ENCODE measurements at regions not wholly inside any gene's neighbourhood (a gene's known extent, or its start where the extent isn't known, plus 50 kb on each side); places are given as distances from the start of the nearest gene placed in this dataset.
A peak's percentile ranks its signal among the peaks of the same experiment; 100 is the strongest.

DNA sequence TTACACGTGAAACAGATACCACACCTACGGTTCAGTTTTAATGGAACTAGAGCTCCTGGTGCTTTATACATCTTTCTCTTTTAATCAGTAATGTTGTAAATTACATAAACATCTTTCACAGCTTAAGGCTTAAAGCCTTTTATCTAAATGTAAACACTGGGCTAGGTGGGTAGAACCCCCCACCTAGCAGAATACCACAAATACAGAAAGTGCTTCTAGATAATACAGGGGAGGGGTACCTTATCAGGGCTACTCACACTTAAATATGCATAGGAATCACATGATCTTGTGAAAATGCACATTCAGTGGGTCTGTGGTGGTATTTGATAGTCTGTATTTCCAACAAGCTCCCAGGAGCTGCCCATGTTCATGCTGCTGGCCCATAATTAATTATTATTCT lies 256.4 kb upstream of the TARS1 start (continued):
- TF ChIP-seq ETV5 (CRISPR knock-in tag; IDR thresholded peaks at IDR 0.05; ENCODE audit: low read depth): no peak
- TF ChIP-seq FOXK2 (conservative IDR thresholded peaks at IDR 0.05 in 1 of 2, IDR thresholded peaks at IDR 0.05 in 1 of 2; ENCODE audit: low read depth in 2 of 2): no peak
- TF ChIP-seq POLR2AphosphoS2 (IDR thresholded peaks at IDR 0.05; ENCODE audit: low read length): no peak
- no peak for TF ChIP-seq TCF7 (IDR thresholded peaks at IDR 0.05; ENCODE audit: borderline replicate concordance)
- TF ChIP-seq, protein P1, sequence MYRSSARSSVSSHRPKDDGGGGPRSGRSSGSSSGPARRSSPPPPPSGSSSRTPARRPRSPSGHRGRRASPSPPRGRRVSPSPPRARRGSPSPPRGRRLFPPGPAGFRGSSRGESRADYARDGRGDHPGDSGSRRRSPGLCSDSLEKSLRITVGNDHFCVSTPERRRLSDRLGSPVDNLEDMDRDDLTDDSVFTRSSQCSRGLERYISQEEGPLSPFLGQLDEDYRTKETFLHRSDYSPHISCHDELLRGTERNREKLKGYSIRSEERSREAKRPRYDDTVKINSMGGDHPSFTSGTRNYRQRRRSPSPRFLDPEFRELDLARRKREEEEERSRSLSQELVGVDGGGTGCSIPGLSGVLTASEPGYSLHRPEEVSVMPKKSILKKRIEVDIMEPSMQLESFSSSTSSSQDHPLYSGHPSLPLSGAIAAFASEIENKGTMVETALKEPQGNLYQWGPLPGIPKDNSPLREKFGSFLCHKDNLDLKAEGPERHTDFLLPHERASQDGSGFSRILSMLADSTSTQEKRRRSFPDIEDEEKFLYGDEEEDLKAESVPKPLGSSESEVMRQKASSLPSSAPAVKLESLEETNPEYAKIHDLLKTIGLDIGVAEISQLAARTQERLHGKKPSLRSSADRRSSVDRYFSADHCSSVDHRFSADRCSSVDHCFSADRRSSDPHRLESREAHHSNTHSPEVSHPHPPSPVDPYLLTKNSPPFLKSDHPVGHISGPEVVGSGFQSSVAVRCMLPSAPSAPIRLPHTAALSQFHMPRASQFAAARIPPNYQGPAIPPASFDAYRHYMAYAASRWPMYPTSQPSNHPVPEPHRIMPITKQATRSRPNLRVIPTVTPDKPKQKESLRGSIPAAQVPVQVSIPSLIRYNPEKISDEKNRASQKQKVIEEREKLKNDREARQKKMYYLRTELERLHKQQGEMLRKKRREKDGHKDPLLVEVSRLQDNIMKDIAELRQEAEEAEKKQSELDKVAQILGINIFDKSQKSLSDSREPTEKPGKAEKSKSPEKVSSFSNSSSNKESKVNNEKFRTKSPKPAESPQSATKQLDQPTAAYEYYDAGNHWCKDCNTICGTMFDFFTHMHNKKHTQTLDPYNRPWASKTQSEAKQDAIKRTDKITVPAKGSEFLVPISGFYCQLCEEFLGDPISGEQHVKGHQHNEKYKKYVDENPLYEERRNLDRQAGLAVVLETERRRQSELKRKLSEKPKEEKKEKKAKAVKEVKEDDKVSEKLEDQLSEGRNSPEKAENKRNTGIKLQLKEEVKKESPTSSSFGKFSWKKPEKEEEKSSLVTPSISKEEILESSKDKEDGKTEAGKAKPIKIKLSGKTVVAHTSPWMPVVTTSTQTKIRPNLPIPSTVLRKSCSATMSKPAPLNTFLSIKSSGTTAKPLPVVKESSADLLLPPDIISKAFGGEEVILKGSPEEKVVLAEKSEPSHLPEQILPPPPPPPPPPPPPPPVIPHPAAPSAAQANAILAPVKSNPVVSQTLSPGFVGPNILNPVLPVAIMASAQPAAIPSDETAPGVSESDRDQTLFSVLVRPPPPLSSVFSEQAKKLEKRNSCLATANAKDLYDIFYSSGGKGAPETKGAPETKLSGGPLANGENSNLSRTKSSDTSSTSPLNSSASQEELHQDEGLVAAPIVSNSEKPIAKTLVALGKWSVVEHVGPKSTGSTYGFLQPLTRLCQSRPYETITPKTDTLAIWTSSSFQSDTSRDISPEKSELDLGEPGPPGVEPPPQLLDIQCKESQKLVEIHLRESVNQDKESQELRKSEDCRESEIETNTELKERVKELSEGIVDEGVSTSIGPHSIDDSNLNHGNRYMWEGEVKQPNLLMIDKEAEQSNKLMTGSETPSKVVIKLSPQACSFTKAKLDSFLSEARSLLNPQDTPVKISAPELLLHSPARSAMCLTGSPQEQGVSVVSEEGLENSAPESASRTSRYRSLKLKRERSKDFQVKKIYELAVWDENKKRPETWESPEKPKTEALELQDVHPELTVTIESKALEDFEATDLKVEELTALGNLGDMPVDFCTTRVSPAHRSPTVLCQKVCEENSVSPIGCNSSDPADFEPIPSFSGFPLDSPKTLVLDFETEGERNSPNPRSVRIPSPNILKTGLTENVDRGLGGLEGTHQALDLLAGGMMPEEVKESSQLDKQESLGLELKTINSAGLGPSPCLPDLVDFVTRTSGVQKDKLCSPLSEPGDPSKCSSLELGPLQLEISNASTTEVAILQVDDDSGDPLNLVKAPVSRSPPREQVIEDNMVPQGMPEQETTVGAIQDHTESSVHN (IDR thresholded peaks at IDR 0.05; ENCODE audit: borderline replicate concordance in 1 of 2, low read depth in 1 of 2): no peak
- TF ChIP-seq DPF2 (IDR thresholded peaks at IDR 0.05): no peak
- no peak for TF ChIP-seq KAT7 (CRISPR knock-in tag; IDR thresholded peaks at IDR 0.05; ENCODE audit: borderline replicate concordance)
- no peak for TF ChIP-seq RBM34 (IDR thresholded peaks at IDR 0.05; ENCODE audit: borderline replicate concordance, insufficient read depth, low read length)
- no peak for TF ChIP-seq ZEB2 (IDR thresholded peaks at IDR 0.05)
- TF ChIP-seq PML (IDR thresholded peaks at IDR 0.05; ENCODE audit: low read length): peak; percentile 25; the same call in 1 of the 2 replicates
- no peak for TF ChIP-seq JUND (IDR thresholded peaks at IDR 0.05; ENCODE audit: borderline replicate concordance, low read depth, low read length)
- TF ChIP-seq JUND (tag; IDR thresholded peaks at IDR 0.05; ENCODE audit: borderline replicate concordance, low read depth, low read length): no peak
- TF ChIP-seq TAF7 (tag; IDR thresholded peaks at IDR 0.05): no peak
- no peak for TF ChIP-seq ZNF75A (CRISPR knock-in tag; IDR thresholded peaks at IDR 0.05)
- TF ChIP-seq, protein P2, sequence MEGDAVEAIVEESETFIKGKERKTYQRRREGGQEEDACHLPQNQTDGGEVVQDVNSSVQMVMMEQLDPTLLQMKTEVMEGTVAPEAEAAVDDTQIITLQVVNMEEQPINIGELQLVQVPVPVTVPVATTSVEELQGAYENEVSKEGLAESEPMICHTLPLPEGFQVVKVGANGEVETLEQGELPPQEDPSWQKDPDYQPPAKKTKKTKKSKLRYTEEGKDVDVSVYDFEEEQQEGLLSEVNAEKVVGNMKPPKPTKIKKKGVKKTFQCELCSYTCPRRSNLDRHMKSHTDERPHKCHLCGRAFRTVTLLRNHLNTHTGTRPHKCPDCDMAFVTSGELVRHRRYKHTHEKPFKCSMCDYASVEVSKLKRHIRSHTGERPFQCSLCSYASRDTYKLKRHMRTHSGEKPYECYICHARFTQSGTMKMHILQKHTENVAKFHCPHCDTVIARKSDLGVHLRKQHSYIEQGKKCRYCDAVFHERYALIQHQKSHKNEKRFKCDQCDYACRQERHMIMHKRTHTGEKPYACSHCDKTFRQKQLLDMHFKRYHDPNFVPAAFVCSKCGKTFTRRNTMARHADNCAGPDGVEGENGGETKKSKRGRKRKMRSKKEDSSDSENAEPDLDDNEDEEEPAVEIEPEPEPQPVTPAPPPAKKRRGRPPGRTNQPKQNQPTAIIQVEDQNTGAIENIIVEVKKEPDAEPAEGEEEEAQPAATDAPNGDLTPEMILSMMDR (IDR thresholded peaks at IDR 0.05 in 2 of 3, conservative IDR thresholded peaks at IDR 0.05 in 1 of 3; ENCODE audit: insufficient read depth in 2 of 3, low read depth in 1 of 3, low read length in 3 of 3): no peak
